NT2/D1 (cell line): ENCODE measurements at regions not wholly inside any gene's neighbourhood (a gene's known extent, or its start where the extent isn't known, plus 50 kb on each side); places are given as distances from the start of the nearest gene placed in this dataset.

Experiments
- SUZ12 ChIP-seq: IDR thresholded peaks from 2 replicates; pipeline ENCODE4 v1.6.1; 2011; ENCODE audit not compliant: insufficient read length, insufficient read depth; ENCODE audit errors: extremely low read depth
- YY1 ChIP-seq: IDR thresholded peaks from 2 replicates; pipeline ENCODE4 v1.6.1; 2011; ENCODE audit not compliant: insufficient read length, insufficient read depth
- ZNF274 ChIP-seq: IDR thresholded peaks from 2 replicates; pipeline ENCODE4 v1.6.1; 2011; ENCODE audit warnings: mild to moderate bottlenecking, low read depth, low read length

- TF ChIP-seq YY1 (no peak), SUZ12 (no peak), ZNF274 (no peak)
These were observed 365.9 kb upstream of the B3GALT2 start for GRCh38 chr1:193552274-193552673.
